HepG2 (cell line): ENCODE measurements at regions not wholly inside any gene's neighbourhood (a gene's known extent, or its start where the extent isn't known, plus 50 kb on each side); places are given as distances from the start of the nearest gene placed in this dataset.

Source experiments
- AFF4 ChIP-seq: sonication (generic); formaldehyde crosslinking; IDR thresholded peaks from 2 replicates; pipeline ENCODE4 v1.4.0; 2020; ENCODE audit warnings: missing genetic modification reagents
- MED1 ChIP-seq: sonication (generic); formaldehyde crosslinking; IDR thresholded peaks from 2 replicates; pipeline ENCODE4 v1.4.0; 2020; ENCODE audit warnings: missing genetic modification reagents
- POLR2AphosphoS5 ChIP-seq: IDR thresholded peaks from 2 replicates; pipeline ENCODE4 v1.6.1; 2012; ENCODE audit warnings: low read depth, low read length

GRCh38 chr3:18024715-18025114 is 282.3 kb upstream of the TBC1D5 start:
- TF ChIP-seq AFF4 (CRISPR knock-in tag) (no peak), MED1 (CRISPR knock-in tag) (no peak), POLR2AphosphoS5 (no peak)
